ENCODE measurements at regions not wholly inside any gene's neighbourhood (a gene's known extent, or its start where the extent isn't known, plus 50 kb on each side); places are given as distances from the start of the nearest gene placed in this dataset.

GRCh38 chr16:31703526-31704128 is 170.0 kb upstream of the ZNF267 start:
- H3K27ac ChIP-seq: no peak overlapping the region
- no peak for TF ChIP-seq CTCF (IDR thresholded peaks at IDR 0.05)
- TF ChIP-seq ZFX (IDR thresholded peaks at IDR 0.05; ENCODE audit: borderline replicate concordance): no peak

DNA sequence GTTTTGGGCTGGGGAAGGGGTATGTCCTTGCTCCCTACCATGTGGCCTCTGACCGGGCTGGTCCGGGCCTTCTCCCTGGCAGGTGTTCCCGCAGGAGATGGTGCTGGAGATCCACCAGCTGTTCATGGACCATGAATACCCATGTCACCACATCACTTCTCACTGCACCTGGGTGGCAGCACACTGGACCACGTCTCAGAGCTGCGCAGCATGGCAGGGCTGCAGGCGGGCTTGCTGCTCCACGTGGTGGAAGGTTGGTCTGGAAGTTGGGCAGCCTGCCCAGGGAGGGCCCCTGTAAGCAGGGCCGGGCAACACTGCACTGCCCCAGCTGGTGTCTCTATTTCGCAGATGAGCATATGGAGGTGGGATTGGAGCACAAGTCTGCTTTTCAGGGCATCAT is 169.5 kb upstream of the ZNF267 start:
- TF ChIP-seq ZFX (IDR thresholded peaks at IDR 0.05; ENCODE audit: borderline replicate concordance) (no peak), CTCF (IDR thresholded peaks at IDR 0.05) (no peak)
- no peak overlapping the region for H3K27ac ChIP-seq

DNA sequence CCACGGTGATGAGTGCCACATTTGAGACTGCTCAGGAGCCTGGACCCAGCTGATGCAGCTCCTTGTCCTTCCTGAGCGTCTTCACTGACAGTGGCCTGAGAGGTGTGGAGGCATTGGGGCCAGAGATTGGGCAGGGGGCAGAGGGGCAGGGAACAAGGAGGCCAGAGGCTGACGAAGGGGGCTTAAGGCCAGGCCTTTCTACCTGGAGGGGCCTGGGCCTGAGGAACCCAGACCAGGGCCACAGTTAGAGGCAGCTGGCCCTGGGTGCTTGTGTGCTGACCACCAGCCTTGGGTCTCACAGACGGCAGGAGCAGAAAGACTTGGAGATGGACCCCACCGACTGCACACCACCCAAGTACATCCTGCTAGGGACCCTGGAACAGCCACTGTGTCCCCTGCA is 168.2 kb upstream of the ZNF267 start:
- TF ChIP-seq ZFX (IDR thresholded peaks at IDR 0.05; ENCODE audit: borderline replicate concordance) (no peak), CTCF (IDR thresholded peaks at IDR 0.05) (no peak)

DNA sequence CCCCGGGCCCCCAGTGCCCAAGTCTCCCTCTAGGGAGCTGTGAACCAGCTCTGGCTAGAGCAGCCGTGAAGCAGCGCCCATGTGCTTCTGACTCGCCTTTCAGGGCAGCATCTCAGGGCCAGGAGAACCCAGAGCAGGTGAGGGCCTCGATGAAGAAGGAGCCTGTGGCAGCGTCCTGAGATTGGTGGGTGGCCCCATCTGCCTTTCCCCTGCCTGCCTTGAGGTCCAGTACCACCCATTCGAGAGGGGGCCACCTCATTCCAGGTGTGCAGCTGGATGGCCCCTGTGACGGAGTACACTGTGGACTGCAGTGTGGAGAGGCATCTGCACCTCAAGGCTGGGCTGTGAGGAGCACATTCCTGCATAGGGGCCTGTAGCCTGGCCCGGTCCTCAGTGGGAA is 167.3 kb upstream of the ZNF267 start:
- TF ChIP-seq CTCF (IDR thresholded peaks at IDR 0.05) (no peak), ZFX (IDR thresholded peaks at IDR 0.05; ENCODE audit: borderline replicate concordance) (no peak)

More for the DNA sequence above, 168.2 kb upstream of the ZNF267 start:
- no peak overlapping the region for H3K27ac ChIP-seq

GRCh38 chr16:31706925-31707324 is 166.7 kb upstream of the ZNF267 start:
- H3K27ac ChIP-seq: no peak overlapping the region
- TF ChIP-seq ZFX (IDR thresholded peaks at IDR 0.05; ENCODE audit: borderline replicate concordance) (no peak), CTCF (IDR thresholded peaks at IDR 0.05) (no peak)

More for the DNA sequence above, 167.3 kb upstream of the ZNF267 start:
- H3K27ac ChIP-seq: no peak overlapping the region

DNA sequence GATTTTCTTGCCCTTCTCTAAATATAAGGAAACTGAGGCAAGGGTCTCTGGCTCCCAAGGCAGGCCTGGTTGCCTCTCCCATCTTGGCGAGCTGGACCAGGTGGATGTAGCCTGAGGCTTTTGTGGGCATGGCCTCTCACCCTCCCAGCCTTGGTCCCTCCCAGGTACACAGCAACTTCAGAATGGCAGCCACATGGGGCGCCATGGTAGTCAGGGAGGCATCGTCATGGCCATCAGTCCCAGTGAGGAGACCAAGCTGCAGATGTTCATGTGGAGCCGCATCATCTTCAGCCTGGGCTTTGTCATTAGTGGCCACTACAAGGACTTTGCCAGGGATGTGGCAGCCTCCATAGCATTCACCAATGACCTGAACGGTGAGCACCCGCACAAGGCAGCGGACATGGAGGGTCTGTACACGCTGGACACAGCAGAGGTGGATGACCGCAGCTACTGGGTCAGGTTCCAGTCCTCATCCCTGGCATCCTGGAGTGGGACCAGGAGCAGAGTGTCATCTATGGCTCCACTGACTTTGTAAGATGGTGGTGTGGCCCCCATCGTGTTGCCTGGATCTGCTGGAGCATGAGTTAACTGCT is 165.8 kb upstream of the ZNF267 start:
- TF ChIP-seq ZFX (IDR thresholded peaks at IDR 0.05; ENCODE audit: borderline replicate concordance) (no peak), CTCF (IDR thresholded peaks at IDR 0.05) (no peak)
- H3K27ac ChIP-seq: no peak overlapping the region

DNA sequence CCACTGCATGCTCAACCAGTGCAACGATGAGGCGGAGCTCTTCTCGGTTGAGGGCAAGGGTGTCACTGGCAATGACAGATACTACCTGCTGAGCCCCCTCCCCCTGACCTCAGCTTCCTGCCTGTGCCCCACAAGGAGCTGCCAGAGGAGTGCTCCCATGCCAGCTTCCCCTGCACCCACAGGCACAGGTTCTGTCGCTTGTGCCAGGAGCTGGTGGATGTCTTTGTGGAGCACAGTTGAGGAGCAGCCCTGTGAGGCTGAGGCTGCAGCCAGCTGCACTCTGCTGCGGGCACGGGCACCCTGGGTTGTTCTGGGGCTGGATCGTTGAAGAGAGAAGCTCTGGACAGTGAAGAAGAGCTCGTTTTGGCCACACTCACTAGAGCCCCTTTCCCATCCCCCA is 165.3 kb upstream of the ZNF267 start:
- TF ChIP-seq ZFX (IDR thresholded peaks at IDR 0.05; ENCODE audit: borderline replicate concordance): no peak
- TF ChIP-seq CTCF (IDR thresholded peaks at IDR 0.05): no peak
- no peak overlapping the region for H3K27ac ChIP-seq

Data from 22Rv1 (cell line).